ENCODE measurements at regions not wholly inside any gene's neighbourhood (a gene's known extent, or its start where the extent isn't known, plus 50 kb on each side); places are given as distances from the start of the nearest gene placed in this dataset.

DNA sequence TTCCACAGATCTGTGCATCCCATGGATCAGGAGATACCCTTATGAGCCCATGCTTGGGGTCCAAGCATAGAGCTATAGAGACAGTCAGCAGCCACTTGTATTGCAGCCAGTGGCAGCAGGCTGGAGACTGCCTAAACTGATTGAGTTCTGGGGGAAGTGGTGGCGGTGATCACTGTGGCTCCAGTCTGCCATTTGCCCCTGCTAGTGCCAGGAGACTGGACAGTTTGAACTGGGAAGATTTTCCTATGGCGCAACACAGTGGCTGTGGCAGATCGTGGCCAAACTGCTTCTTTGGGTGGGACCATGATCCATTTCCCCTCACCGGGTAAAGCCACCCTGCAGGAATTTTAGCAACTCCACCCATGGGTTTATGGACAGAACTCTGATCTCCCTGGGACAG, 679.7 kb upstream of the SEMA3D start:
- H3K9me3 ChIP-seq, result no peaks in the 10 kb centered on the region
- 87 to 96% methylated on average over 3 to 4 of the region's 4 CpGs for WGBS, 2 donors
- no peak for DNase-seq
- no peaks in the 10 kb centered on the region for H3K4me1 ChIP-seq
- TF ChIP-seq, protein P1, sequence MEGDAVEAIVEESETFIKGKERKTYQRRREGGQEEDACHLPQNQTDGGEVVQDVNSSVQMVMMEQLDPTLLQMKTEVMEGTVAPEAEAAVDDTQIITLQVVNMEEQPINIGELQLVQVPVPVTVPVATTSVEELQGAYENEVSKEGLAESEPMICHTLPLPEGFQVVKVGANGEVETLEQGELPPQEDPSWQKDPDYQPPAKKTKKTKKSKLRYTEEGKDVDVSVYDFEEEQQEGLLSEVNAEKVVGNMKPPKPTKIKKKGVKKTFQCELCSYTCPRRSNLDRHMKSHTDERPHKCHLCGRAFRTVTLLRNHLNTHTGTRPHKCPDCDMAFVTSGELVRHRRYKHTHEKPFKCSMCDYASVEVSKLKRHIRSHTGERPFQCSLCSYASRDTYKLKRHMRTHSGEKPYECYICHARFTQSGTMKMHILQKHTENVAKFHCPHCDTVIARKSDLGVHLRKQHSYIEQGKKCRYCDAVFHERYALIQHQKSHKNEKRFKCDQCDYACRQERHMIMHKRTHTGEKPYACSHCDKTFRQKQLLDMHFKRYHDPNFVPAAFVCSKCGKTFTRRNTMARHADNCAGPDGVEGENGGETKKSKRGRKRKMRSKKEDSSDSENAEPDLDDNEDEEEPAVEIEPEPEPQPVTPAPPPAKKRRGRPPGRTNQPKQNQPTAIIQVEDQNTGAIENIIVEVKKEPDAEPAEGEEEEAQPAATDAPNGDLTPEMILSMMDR (IDR thresholded peaks at IDR 0.05), result no peak
- no peak for TF ChIP-seq POLR2A (IDR thresholded peaks at IDR 0.05)
- no peaks in the 10 kb centered on the region for H3K36me3 ChIP-seq (ENCODE audit: low read depth, missing control alignments)
- no peaks in the 10 kb centered on the region for H3K27me3 ChIP-seq
- intact Hi-C loops (cut with DNase I; ENCODE audit: low total_unique reads), result no loop called here
- no peak overlapping the region for H3K27ac ChIP-seq
- no peak overlapping the region for H3K4me3 ChIP-seq

GRCh38 chr7:85851571-85852193, 664.8 kb upstream of the SEMA3D start:
- Histone ChIP-seq H3K27me3 (no peaks in the 10 kb centered on the region), H3K4me3 (no peak overlapping the region), H3K36me3 (ENCODE audit: low read depth, missing control alignments) (no peaks in the 10 kb centered on the region), H3K4me1 (no peaks in the 10 kb centered on the region), H3K9me3 (no peaks in the 10 kb centered on the region), H3K27ac (no peak overlapping the region)
- WGBS, 2 donors, result 25 to 32% methylated on average over 6 of the region's 6 CpGs
- intact Hi-C loops (cut with DNase I; ENCODE audit: low total_unique reads), result no loop called here
- no peak for DNase-seq
- TF ChIP-seq, protein P1 (IDR thresholded peaks at IDR 0.05), result peak in 1 of 3 experiments; percentile 28
- TF ChIP-seq POLR2A (IDR thresholded peaks at IDR 0.05), result no peak

DNA sequence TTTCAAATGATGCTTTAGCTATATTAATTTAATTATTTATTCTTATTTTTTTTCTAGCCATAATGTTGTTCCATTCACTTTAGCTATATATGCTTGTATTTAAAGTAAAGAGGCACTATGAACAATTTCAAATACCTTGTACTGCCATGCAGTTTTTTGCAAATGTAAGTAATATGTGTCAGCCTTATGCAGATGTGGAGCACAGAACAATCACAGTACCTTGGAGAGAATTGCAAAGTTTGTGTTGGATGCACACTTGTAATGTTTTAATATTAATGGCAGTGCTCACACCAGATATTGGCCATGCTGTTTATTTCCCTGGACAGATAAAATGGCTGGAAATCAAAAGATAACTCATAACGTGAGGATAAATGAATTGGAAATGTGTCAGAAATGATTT, 663.5 kb upstream of the SEMA3D start:
- 18 to 21% methylated on average over 1 of the region's 1 CpG for WGBS, 2 donors
- Histone ChIP-seq H3K27ac (no peak overlapping the region), H3K9me3 (no peaks in the 10 kb centered on the region), H3K27me3 (no peaks in the 10 kb centered on the region), H3K4me3 (no peak overlapping the region), H3K36me3 (ENCODE audit: low read depth, missing control alignments) (no peaks in the 10 kb centered on the region), H3K4me1 (no peaks in the 10 kb centered on the region)
- TF ChIP-seq POLR2A (IDR thresholded peaks at IDR 0.05), result no peak
- TF ChIP-seq, protein P1 (IDR thresholded peaks at IDR 0.05), result no peak
- intact Hi-C loops (cut with DNase I; ENCODE audit: low total_unique reads), result no loop called here
- DNase-seq, result no peak

- DNase-seq, result no peak
- H3K27me3 ChIP-seq, result no peaks in the 10 kb centered on the region
- TF ChIP-seq POLR2A (IDR thresholded peaks at IDR 0.05), result no peak
- TF ChIP-seq, protein P1 (IDR thresholded peaks at IDR 0.05), result no peak
- no peaks in the 10 kb centered on the region for H3K9me3 ChIP-seq
- H3K4me1 ChIP-seq, result no peaks in the 10 kb centered on the region
- no peak overlapping the region for H3K4me3 ChIP-seq
- no peak overlapping the region for H3K27ac ChIP-seq
- 71 to 79% methylated on average over 6 of the region's 6 CpGs for WGBS, 2 donors
- intact Hi-C loops (cut with DNase I; ENCODE audit: low total_unique reads), result no loop called here
- no peaks in the 10 kb centered on the region for H3K36me3 ChIP-seq (ENCODE audit: low read depth, missing control alignments)
Measured at GRCh38 chr7:85840554-85840953, 653.7 kb upstream of the SEMA3D start.

DNA sequence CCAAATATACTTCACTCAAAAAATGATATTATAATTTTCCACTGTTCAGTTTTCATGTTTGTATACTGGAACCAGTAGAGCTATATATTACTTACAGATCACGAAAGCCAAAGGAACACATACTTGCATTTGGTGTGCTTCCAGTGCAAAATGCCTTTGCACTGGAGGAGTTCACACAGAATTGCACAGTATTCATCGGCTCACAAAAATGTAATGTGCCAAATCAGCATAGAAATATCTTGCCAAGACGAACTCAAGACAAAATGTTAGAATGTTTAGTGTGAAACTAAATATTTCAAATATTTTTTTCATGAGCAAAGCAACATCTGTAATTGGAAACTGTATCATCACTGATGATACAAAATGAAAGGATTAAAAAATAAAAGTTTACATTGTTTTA, 646.2 kb upstream of the SEMA3D start:
- H3K4me1 ChIP-seq, result no peaks in the 10 kb centered on the region
- TF ChIP-seq, protein P1 (IDR thresholded peaks at IDR 0.05), result no peak
- no peak for TF ChIP-seq POLR2A (IDR thresholded peaks at IDR 0.05)
- WGBS, 2 donors, result 44 to 63% methylated on average over 3 of the region's 3 CpGs
- no peak for DNase-seq
- H3K9me3 ChIP-seq, result no peaks in the 10 kb centered on the region
- intact Hi-C loops (cut with DNase I; ENCODE audit: low total_unique reads), result no loop called here
- no peak overlapping the region for H3K4me3 ChIP-seq
- H3K36me3 ChIP-seq (ENCODE audit: low read depth, missing control alignments), result no peaks in the 10 kb centered on the region
- no peak overlapping the region for H3K27ac ChIP-seq
- H3K27me3 ChIP-seq, result no peaks in the 10 kb centered on the region
